ENCODE measurements at regions not wholly inside any gene's neighbourhood (a gene's known extent, or its start where the extent isn't known, plus 50 kb on each side); places are given as distances from the start of the nearest gene placed in this dataset.

DNA sequence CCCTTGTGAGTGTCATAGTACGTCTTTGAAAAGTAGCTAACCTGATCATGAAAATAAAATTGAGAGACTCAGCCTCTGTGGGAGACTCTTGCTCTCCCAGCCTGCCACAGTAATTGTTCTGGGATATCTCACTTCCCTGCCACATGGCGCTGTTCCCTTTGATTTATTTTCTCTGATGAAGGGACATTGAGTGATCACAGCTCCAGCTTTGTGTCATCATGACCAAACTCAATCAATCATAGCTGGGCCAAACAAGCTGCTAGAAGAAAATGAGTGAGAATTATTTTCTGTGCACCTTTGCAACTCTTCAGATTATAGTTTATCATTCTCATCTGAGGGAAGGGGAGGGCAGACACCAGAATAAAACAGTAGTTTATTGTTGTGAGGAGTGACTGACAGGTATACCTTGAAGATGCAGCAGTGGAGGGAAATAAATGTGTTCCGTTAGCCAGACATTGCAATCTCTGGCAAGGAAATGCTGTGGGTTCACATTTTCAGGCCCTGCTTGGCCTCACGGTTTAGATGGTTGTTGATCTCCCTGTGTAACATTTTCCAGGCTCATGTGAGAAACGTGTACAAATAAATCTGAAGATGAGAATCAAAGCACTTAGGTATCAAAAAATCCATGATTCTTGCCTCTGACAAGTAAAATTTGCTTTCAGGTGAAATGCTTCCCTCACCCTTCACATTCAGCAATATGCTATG, 174.7 kb upstream of the FBXL17 start:
- no peaks in the 10 kb centered on the region for H4K20me1 ChIP-seq (ENCODE audit: control insufficient read depth, extremely low read depth, insufficient read depth, low read length)
- H3K4me1 ChIP-seq (ENCODE audit: control insufficient read depth, extremely low read depth, insufficient read depth, low read length), result peaks cover 3% of the 10 kb centered on the region
- no peaks in the 10 kb centered on the region for H3K27me3 ChIP-seq (ENCODE audit: control insufficient read depth, insufficient read depth, low read length)
- no peak overlapping the region for H3K27ac ChIP-seq (ENCODE audit: insufficient read depth, low read length)
- H3K9me3 ChIP-seq (ENCODE audit: control insufficient read depth, insufficient read depth, low read depth, low read length), result no peaks in the 10 kb centered on the region
- no peak for DNase-seq (ENCODE audit: low read depth in 2 of 2)
- TF ChIP-seq, protein P1, sequence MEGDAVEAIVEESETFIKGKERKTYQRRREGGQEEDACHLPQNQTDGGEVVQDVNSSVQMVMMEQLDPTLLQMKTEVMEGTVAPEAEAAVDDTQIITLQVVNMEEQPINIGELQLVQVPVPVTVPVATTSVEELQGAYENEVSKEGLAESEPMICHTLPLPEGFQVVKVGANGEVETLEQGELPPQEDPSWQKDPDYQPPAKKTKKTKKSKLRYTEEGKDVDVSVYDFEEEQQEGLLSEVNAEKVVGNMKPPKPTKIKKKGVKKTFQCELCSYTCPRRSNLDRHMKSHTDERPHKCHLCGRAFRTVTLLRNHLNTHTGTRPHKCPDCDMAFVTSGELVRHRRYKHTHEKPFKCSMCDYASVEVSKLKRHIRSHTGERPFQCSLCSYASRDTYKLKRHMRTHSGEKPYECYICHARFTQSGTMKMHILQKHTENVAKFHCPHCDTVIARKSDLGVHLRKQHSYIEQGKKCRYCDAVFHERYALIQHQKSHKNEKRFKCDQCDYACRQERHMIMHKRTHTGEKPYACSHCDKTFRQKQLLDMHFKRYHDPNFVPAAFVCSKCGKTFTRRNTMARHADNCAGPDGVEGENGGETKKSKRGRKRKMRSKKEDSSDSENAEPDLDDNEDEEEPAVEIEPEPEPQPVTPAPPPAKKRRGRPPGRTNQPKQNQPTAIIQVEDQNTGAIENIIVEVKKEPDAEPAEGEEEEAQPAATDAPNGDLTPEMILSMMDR (conservative IDR thresholded peaks at IDR 0.05 in 1 of 2, IDR thresholded peaks at IDR 0.05 in 1 of 2; ENCODE audit: low read depth in 1 of 2, low read length in 2 of 2), result no peak
- TF ChIP-seq EZH2 (IDR thresholded peaks at IDR 0.05; ENCODE audit: low read length, missing control alignments), result no peak
- no peaks in the 10 kb centered on the region for H3K79me2 ChIP-seq (ENCODE audit: control insufficient read depth, insufficient read depth, low read length)
- H3K36me3 ChIP-seq (ENCODE audit: control insufficient read depth, insufficient read depth, low read length), result no peaks in the 10 kb centered on the region
- H3K4me2 ChIP-seq (ENCODE audit: extremely low read depth, insufficient read depth, low read length), result no peak overlapping the region
- H3K4me3 ChIP-seq (replicated peaks in 1 of 4; ENCODE audit: control extremely low read depth in 1 of 4, insufficient read depth in 1 of 4, low read depth in 3 of 4, low read length in 4 of 4), result no peak overlapping the region
- H2AFZ ChIP-seq (ENCODE audit: low read length), result no peak overlapping the region
- no peak overlapping the region for H3K9ac ChIP-seq (ENCODE audit: insufficient read depth, low read length)

DNA sequence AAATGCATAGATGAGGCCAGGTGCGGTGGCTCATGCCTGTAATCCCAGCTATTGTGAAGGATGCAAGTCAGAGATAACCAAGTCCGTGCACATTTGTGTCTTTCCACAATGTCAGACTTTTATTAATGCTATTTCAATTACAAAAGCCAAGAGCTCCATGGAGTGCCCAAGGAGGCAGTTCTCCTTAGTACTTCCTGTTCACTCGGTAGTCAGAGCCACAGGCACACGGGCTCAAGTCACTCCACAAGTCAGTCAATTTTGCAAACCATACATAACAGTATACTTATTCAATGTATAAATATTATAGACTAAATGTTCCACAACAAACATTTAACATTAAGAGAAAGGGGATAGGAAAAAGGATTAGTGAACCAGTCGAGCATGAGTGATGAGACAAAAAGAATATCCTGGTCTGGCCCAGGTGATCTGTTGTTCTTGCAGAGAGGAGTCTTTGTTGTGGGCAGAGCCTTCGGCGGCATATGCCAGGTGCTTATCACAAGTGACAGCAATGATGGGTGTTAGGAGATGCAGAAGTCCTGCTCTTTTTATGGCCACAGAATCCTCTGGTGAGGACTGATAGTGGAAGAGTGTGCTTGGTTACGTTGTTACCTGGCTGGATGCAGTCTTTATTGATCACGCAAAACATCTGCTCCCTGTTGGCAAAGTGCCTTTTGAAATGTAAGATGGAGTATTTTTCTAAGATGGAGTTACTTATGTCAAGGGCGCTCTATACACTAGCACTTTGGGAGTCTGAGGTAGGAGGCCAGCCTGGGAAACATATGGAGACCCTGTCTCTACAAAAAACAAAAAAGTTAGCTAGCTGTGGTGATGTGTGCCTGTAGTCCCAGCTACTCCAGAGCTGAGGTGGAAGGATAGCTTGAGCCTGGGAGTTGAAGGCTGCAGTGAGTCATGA, 167.0 kb upstream of the FBXL17 start:
- H4K20me1 ChIP-seq (ENCODE audit: control insufficient read depth, extremely low read depth, insufficient read depth, low read length), result no peaks in the 10 kb centered on the region
- H2AFZ ChIP-seq (ENCODE audit: low read length), result no peak overlapping the region
- TF ChIP-seq, protein P1 (conservative IDR thresholded peaks at IDR 0.05 in 1 of 2, IDR thresholded peaks at IDR 0.05 in 1 of 2; ENCODE audit: low read depth in 1 of 2, low read length in 2 of 2), result no peak
- no peak for TF ChIP-seq EZH2 (IDR thresholded peaks at IDR 0.05; ENCODE audit: low read length, missing control alignments)
- H3K4me2 ChIP-seq (ENCODE audit: extremely low read depth, insufficient read depth, low read length), result no peak overlapping the region
- H3K27me3 ChIP-seq (ENCODE audit: control insufficient read depth, insufficient read depth, low read length), result no peaks in the 10 kb centered on the region
- no peaks in the 10 kb centered on the region for H3K79me2 ChIP-seq (ENCODE audit: control insufficient read depth, insufficient read depth, low read length)
- H3K36me3 ChIP-seq (ENCODE audit: control insufficient read depth, insufficient read depth, low read length), result no peaks in the 10 kb centered on the region
- no peaks in the 10 kb centered on the region for H3K4me1 ChIP-seq (ENCODE audit: control insufficient read depth, extremely low read depth, insufficient read depth, low read length)
- DNase-seq (ENCODE audit: low read depth in 2 of 2), result no peak
- H3K27ac ChIP-seq (ENCODE audit: insufficient read depth, low read length), result no peak overlapping the region
- H3K4me3 ChIP-seq (replicated peaks in 1 of 4; ENCODE audit: control extremely low read depth in 1 of 4, insufficient read depth in 1 of 4, low read depth in 3 of 4, low read length in 4 of 4), result no peak overlapping the region
- no peaks in the 10 kb centered on the region for H3K9me3 ChIP-seq (ENCODE audit: control insufficient read depth, insufficient read depth, low read depth, low read length)
- no peak overlapping the region for H3K9ac ChIP-seq (ENCODE audit: insufficient read depth, low read length)

DNA sequence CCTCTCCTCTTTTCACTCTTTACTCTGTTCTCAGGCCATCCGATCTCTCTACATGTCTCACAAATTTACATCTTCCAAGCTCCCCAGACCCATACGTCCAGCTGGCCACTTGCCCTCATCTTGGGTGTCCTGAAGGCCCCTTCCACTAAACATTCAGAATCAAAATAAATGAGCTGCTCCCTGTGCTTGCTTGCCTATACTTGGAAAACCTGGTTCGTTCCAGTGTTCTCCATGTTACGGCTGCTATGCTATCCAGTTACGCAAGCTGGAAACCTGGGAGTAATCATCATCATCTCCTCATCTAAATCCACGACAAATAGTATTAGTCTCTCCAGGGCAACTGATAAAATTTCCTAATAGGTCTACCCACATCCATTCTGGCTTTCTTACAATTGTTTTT, 165.0 kb upstream of the FBXL17 start:
- TF ChIP-seq, protein P1 (conservative IDR thresholded peaks at IDR 0.05 in 1 of 2, IDR thresholded peaks at IDR 0.05 in 1 of 2; ENCODE audit: low read depth in 1 of 2, low read length in 2 of 2), result no peak
- TF ChIP-seq EZH2 (IDR thresholded peaks at IDR 0.05; ENCODE audit: low read length, missing control alignments), result no peak
- Histone ChIP-seq H3K36me3 (ENCODE audit: control insufficient read depth, insufficient read depth, low read length) (no peaks in the 10 kb centered on the region), H3K9ac (ENCODE audit: insufficient read depth, low read length) (no peak overlapping the region), H3K27me3 (ENCODE audit: control insufficient read depth, insufficient read depth, low read length) (no peaks in the 10 kb centered on the region), H3K4me2 (ENCODE audit: extremely low read depth, insufficient read depth, low read length) (no peak overlapping the region), H3K4me3 (replicated peaks in 1 of 4; ENCODE audit: control extremely low read depth in 1 of 4, insufficient read depth in 1 of 4, low read depth in 3 of 4, low read length in 4 of 4) (no peak overlapping the region), H3K9me3 (ENCODE audit: control insufficient read depth, insufficient read depth, low read depth, low read length) (no peaks in the 10 kb centered on the region), H4K20me1 (ENCODE audit: control insufficient read depth, extremely low read depth, insufficient read depth, low read length) (no peaks in the 10 kb centered on the region), H3K4me1 (ENCODE audit: control insufficient read depth, extremely low read depth, insufficient read depth, low read length) (no peaks in the 10 kb centered on the region), H3K27ac (ENCODE audit: insufficient read depth, low read length) (no peak overlapping the region), H3K79me2 (ENCODE audit: control insufficient read depth, insufficient read depth, low read length) (no peaks in the 10 kb centered on the region), H2AFZ (ENCODE audit: low read length) (no peak overlapping the region)
- DNase-seq (ENCODE audit: low read depth in 2 of 2), result no peak

All from fibroblast of lung (primary cell).